ENCODE measurements at regions not wholly inside any gene's neighbourhood (a gene's known extent, or its start where the extent isn't known, plus 50 kb on each side); places are given as distances from the start of the nearest gene placed in this dataset.

DNA sequence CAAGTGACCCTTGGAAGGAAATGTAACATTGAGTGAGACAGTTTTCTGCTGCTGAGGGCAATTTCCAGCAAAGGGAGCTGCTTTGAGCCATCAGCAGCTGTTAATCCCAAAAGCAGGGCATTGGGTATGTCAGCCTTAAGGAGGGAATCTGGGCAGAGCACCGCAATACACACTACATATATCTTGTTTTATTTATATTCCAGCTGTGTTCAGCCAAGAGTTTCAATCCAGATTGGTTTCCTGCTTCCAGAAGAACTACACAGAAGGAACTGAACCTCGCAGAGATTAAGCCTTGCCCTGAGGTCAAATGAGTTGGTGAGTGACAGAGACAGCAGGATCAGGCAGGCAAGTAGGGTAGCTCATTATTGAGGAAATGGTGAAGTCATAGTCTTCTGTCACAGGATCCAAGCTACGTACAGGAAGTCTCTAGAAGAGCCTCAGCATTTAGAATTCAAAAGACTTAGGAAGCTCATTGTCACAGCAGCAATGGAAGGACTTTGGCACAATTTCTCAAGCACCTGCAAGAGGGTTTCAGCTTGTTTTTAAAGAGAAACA is 109.9 kb upstream of the HEY2 start:
- TF ChIP-seq CTCF (IDR thresholded peaks at IDR 0.05), result no peak
- no peak for TF ChIP-seq POLR2A (IDR thresholded peaks at IDR 0.05)

All from lower leg skin (tissue), 3 donors.